ENCODE measurements at regions not wholly inside any gene's neighbourhood (a gene's known extent, or its start where the extent isn't known, plus 50 kb on each side); places are given as distances from the start of the nearest gene placed in this dataset.

- TF ChIP-seq, protein P1, sequence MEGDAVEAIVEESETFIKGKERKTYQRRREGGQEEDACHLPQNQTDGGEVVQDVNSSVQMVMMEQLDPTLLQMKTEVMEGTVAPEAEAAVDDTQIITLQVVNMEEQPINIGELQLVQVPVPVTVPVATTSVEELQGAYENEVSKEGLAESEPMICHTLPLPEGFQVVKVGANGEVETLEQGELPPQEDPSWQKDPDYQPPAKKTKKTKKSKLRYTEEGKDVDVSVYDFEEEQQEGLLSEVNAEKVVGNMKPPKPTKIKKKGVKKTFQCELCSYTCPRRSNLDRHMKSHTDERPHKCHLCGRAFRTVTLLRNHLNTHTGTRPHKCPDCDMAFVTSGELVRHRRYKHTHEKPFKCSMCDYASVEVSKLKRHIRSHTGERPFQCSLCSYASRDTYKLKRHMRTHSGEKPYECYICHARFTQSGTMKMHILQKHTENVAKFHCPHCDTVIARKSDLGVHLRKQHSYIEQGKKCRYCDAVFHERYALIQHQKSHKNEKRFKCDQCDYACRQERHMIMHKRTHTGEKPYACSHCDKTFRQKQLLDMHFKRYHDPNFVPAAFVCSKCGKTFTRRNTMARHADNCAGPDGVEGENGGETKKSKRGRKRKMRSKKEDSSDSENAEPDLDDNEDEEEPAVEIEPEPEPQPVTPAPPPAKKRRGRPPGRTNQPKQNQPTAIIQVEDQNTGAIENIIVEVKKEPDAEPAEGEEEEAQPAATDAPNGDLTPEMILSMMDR (conservative IDR thresholded peaks at IDR 0.05; ENCODE audit: low read depth, low read length), result no peak
- no peak for TF ChIP-seq SMC3 (IDR thresholded peaks at IDR 0.05; ENCODE audit: low read depth, low read length)
- no peak for TF ChIP-seq POLR2A (IDR thresholded peaks at IDR 0.05; ENCODE audit: low read depth, low read length)
- TF ChIP-seq MAZ (IDR thresholded peaks at IDR 0.05; ENCODE audit: borderline replicate concordance, low read depth, low read length), result no peak
- no peak for TF ChIP-seq RAD21 (IDR thresholded peaks at IDR 0.05; ENCODE audit: low read length)
- no peak for TF ChIP-seq RFX5 (IDR thresholded peaks at IDR 0.05; ENCODE audit: low read depth, low read length)
These were observed 223.7 kb upstream of the NANOGP8 start for GRCh38 chr15:35308802-35309201.
